ENCODE measurements at regions not wholly inside any gene's neighbourhood (a gene's known extent, or its start where the extent isn't known, plus 50 kb on each side); places are given as distances from the start of the nearest gene placed in this dataset.

DNA sequence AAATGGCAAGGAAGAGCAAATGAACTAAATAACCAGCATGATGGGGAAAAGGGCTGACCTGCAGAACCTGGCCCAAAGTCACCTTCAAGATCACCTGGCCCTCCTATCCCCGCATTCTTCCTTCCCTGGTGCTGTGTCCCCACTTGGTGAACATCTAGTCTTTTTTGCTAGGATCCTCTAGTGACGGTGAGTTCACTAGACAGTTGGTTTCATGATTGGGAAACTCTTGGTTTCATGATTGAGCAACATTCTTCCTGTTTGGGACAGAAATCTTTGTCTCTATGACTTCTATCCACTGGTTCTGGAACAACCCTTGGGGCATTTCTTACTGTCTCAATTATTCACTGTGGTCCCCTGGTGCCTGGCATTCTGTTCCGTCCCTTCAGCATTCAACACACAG, 50.2 kb upstream of the DAB2IP start:
- no peak for TF ChIP-seq ZFX (IDR thresholded peaks at IDR 0.05; ENCODE audit: borderline replicate concordance)
- TF ChIP-seq, protein P1, sequence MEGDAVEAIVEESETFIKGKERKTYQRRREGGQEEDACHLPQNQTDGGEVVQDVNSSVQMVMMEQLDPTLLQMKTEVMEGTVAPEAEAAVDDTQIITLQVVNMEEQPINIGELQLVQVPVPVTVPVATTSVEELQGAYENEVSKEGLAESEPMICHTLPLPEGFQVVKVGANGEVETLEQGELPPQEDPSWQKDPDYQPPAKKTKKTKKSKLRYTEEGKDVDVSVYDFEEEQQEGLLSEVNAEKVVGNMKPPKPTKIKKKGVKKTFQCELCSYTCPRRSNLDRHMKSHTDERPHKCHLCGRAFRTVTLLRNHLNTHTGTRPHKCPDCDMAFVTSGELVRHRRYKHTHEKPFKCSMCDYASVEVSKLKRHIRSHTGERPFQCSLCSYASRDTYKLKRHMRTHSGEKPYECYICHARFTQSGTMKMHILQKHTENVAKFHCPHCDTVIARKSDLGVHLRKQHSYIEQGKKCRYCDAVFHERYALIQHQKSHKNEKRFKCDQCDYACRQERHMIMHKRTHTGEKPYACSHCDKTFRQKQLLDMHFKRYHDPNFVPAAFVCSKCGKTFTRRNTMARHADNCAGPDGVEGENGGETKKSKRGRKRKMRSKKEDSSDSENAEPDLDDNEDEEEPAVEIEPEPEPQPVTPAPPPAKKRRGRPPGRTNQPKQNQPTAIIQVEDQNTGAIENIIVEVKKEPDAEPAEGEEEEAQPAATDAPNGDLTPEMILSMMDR (IDR thresholded peaks at IDR 0.05), result no peak
